Kidney (tissue), 13 donors: ENCODE measurements at regions not wholly inside any gene's neighbourhood (a gene's known extent, or its start where the extent isn't known, plus 50 kb on each side); places are given as distances from the start of the nearest gene placed in this dataset.

Experiments used
- DNase-seq, 5 donors: peaks; one replicate each; pipeline ENCODE4 v3.0.0-alpha.2; 2013 to 2020
- FAIRE-seq: peaks from 2 replicates; lab custom pipeline; 2012; peaks lifted over from hg19 to GRCh38; lab: Jason Lieb, UNC
- H3K27ac ChIP-seq, 2 donors: one replicate each; pipeline ENCODE4 v1.7.0; 2013; ENCODE audit warnings: low read depth in 2 of 2, low read length in 2 of 2, inconsistent platforms in 1 of 2
- H3K27me3 ChIP-seq: one replicate; pipeline ENCODE4 v1.7.1; 2013; ENCODE audit warnings: low read length, inconsistent platforms; ENCODE audit not compliant: control insufficient read depth, insufficient read depth
- H3K36me3 ChIP-seq, 3 donors: one replicate each; pipeline versions ENCODE4 v1.7.0 to v1.7.1; 2013; ENCODE audit warnings: low read length in 3 of 3, control low read depth in 1 of 3, inconsistent platforms in 1 of 3; ENCODE audit not compliant: insufficient read depth in 3 of 3, control insufficient read depth in 2 of 3
- H3K4me1 ChIP-seq, 3 donors: one replicate each; pipeline versions ENCODE4 v1.7.0 to v1.7.1; 2013; ENCODE audit warnings: low read length in 3 of 3, inconsistent platforms in 1 of 3, low read depth in 1 of 3; ENCODE audit not compliant: control insufficient read depth in 2 of 3, insufficient read depth in 2 of 3
- H3K4me3 ChIP-seq, 3 donors: one replicate each; pipeline versions ENCODE4 v1.7.0 to v1.8.1; 2013; ENCODE audit warnings: low read length in 3 of 3, control low read depth in 1 of 3, inconsistent platforms in 1 of 3
- H3K9ac ChIP-seq, 3 donors: one replicate each; pipeline versions ENCODE4 v1.7.0 to v1.7.1; 2013; ENCODE audit warnings: low read length in 3 of 3, control low read depth in 1 of 3, inconsistent platforms in 1 of 3
- H3K9me3 ChIP-seq, 3 donors: one replicate each; pipeline versions ENCODE4 v1.7.0 to v1.7.1; 2013; ENCODE audit warnings: low read length in 3 of 3, control low read depth in 1 of 3, inconsistent platforms in 1 of 3; ENCODE audit not compliant: control insufficient read depth in 2 of 3, insufficient read depth in 1 of 3
- CTCF ChIP-seq: IDR thresholded peaks from 3 replicates; pipeline ENCODE4 v1.5.1; 2012; ENCODE audit warnings: mild to moderate bottlenecking, moderate library complexity, borderline replicate concordance; ENCODE audit not compliant: insufficient read depth; ENCODE audit errors: extremely low read depth
- intact Hi-C: fragments of 100-400 bp; cut with DNase I; formaldehyde crosslinking; loops from one replicate; pipeline ENCODE4 v1.11.1; 2022
- donor health status: control.
- donor health status: control.
- donor health status: control.
- donor health status: control.
- donor health status: control.
- donor health status: DM: yes; HTN: yes; CAD: no.
- donor health status: Normal renal cell carcinoma (clear cell type).

- TF ChIP-seq CTCF, result no peak
- Histone ChIP-seq H3K4me1 (no peaks in the 10 kb centered on the region), H3K27me3 (no peaks in the 10 kb centered on the region), H3K27ac (no peak overlapping the region), H3K9me3 (no peaks in the 10 kb centered on the region), H3K36me3 (no peaks in the 10 kb centered on the region), H3K4me3 (no peak overlapping the region), H3K9ac (no peak overlapping the region)
- DNase-seq, result no peak
- FAIRE-seq, result no peak
- intact Hi-C loops, result no loop called here
These were observed 445.1 kb upstream of the CDH20 start for GRCh38 chr18:60888071-60888624.

- Histone ChIP-seq H3K9ac (no peak overlapping the region), H3K27ac (no peak overlapping the region), H3K4me3 (no peak overlapping the region), H3K36me3 (no peaks in the 10 kb centered on the region), H3K4me1 (no peaks in the 10 kb centered on the region), H3K9me3 (no peaks in the 10 kb centered on the region), H3K27me3 (no peaks in the 10 kb centered on the region)
- FAIRE-seq (no peak), DNase-seq (no peak)
- intact Hi-C loops, result no loop called here
- no peak for TF ChIP-seq CTCF
These were observed 443.8 kb upstream of the CDH20 start for GRCh38 chr18:60889442-60889841.

- no peak for TF ChIP-seq CTCF
- no peak overlapping the region for H3K9ac ChIP-seq
- H3K9me3 ChIP-seq, result no peaks in the 10 kb centered on the region
- FAIRE-seq (no peak), DNase-seq (no peak)
- intact Hi-C loops, result no loop called here
- no peaks in the 10 kb centered on the region for H3K4me1 ChIP-seq
- H3K36me3 ChIP-seq, result no peaks in the 10 kb centered on the region
- H3K27me3 ChIP-seq, result no peaks in the 10 kb centered on the region
- H3K4me3 ChIP-seq, result no peak overlapping the region
- H3K27ac ChIP-seq, result no peak overlapping the region
These were observed 441.3 kb upstream of the CDH20 start for GRCh38 chr18:60891936-60892335.

- Histone ChIP-seq H3K9me3 (no peaks in the 10 kb centered on the region), H3K9ac (no peak overlapping the region), H3K36me3 (no peaks in the 10 kb centered on the region), H3K27me3 (no peaks in the 10 kb centered on the region), H3K27ac (no peak overlapping the region), H3K4me3 (no peak overlapping the region), H3K4me1 (no peaks in the 10 kb centered on the region)
- intact Hi-C loops, result no loop called here
- FAIRE-seq (no peak), DNase-seq (no peak)
- TF ChIP-seq CTCF, result no peak
These were observed 440.8 kb upstream of the CDH20 start for GRCh38 chr18:60892441-60892840.
